Right lobe of liver (tissue), 4 donors: ENCODE measurements at regions not wholly inside any gene's neighbourhood (a gene's known extent, or its start where the extent isn't known, plus 50 kb on each side); places are given as distances from the start of the nearest gene placed in this dataset.

Source experiments
- POLR2A ChIP-seq: fragments of 450-650 bp; IDR thresholded peaks from one replicate; pipeline ENCODE4 v1.6.1; 2017; ENCODE audit warnings: antibody characterized with exemption, mild to moderate bottlenecking
- TF ChIP-seq, protein P1 (sequence below), 4 donors: fragments of 200-600 bp in 3 of 4; fragments of 450-650 bp in 1 of 4; IDR thresholded peaks; one replicate each; pipeline versions ENCODE4 v1.5.1 to v1.8.0; 2016 to 2022; ENCODE audit warnings: antibody characterized with exemption in 4 of 4, mild to moderate bottlenecking in 2 of 4
- donor health status: DM: no; HTN: no; CAD: no.
- donor health status: DM: no; HTN: no; CAD: no.
- donor health status: DM: no; HTN: yes; CAD: no.

DNA sequence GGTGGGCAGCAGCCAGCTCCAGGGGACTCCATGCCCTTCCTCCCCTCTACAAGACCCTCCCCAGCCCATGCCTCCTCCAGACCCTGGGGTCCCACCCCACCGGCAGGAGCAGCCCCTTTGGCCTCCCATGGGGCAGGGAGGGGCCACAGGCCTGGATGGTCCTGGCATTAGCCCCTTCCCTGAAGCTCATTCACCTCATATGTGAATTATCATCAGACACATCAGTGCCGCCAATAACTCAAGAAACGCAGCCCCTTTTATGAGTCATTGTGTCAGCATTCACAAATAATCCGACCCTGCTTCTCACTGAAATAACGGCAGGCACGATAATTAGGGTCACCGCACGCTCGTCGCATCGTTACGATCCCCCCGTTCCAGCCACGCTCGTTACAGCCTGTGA is 124.2 kb downstream of the BRD1 start:
- TF ChIP-seq, protein P1, sequence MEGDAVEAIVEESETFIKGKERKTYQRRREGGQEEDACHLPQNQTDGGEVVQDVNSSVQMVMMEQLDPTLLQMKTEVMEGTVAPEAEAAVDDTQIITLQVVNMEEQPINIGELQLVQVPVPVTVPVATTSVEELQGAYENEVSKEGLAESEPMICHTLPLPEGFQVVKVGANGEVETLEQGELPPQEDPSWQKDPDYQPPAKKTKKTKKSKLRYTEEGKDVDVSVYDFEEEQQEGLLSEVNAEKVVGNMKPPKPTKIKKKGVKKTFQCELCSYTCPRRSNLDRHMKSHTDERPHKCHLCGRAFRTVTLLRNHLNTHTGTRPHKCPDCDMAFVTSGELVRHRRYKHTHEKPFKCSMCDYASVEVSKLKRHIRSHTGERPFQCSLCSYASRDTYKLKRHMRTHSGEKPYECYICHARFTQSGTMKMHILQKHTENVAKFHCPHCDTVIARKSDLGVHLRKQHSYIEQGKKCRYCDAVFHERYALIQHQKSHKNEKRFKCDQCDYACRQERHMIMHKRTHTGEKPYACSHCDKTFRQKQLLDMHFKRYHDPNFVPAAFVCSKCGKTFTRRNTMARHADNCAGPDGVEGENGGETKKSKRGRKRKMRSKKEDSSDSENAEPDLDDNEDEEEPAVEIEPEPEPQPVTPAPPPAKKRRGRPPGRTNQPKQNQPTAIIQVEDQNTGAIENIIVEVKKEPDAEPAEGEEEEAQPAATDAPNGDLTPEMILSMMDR (IDR thresholded peaks at IDR 0.05): no peak
- TF ChIP-seq POLR2A: no peak
